Mesenchymal stem cell (in vitro differentiated cells and primary cell): ENCODE measurements at regions not wholly inside any gene's neighbourhood (a gene's known extent, or its start where the extent isn't known, plus 50 kb on each side); places are given as distances from the start of the nearest gene placed in this dataset.
"Not testable (repeated sequence)": the region's sequence is repeated elsewhere in the genome, so short reads cannot be mapped to it uniquely, and the experiment has no call there.

Experiments used
- DNase-seq: peaks from one replicate; pipeline ENCODE4 v3.0.0-alpha.2; 2013
- H2AFZ ChIP-seq: one replicate; pipeline ENCODE4 v1.6.1; 2013; ENCODE audit warnings: low read depth, mild to moderate bottlenecking, control low read depth, inconsistent platforms, low read length, moderate library complexity
- H2AK5ac ChIP-seq: 2 replicates; pipeline ENCODE4 v1.6.1; 2013; ENCODE audit warnings: low read length, moderate library complexity, mild to moderate bottlenecking, inconsistent platforms; ENCODE audit not compliant: severe bottlenecking
- H2BK120ac ChIP-seq: one replicate; pipeline ENCODE4 v1.6.1; 2013; ENCODE audit warnings: low read depth, mild to moderate bottlenecking, inconsistent platforms, low read length, moderate library complexity
- H2BK12ac ChIP-seq, 2 experiments: one replicate each; pipeline ENCODE4 v1.6.1; 2013; ENCODE audit warnings: inconsistent platforms in 2 of 2, low read length in 2 of 2, mild to moderate bottlenecking in 2 of 2, moderate library complexity in 2 of 2, control low read depth in 1 of 2
- H2BK15ac ChIP-seq: one replicate; pipeline ENCODE4 v1.6.1; 2013; ENCODE audit warnings: mild to moderate bottlenecking, low read depth, inconsistent platforms; ENCODE audit not compliant: poor library complexity, severe bottlenecking
- H2BK5ac ChIP-seq: 2 replicates; pipeline ENCODE4 v1.6.1; 2013; ENCODE audit warnings: low read depth, mild to moderate bottlenecking, low read length, control low read depth, inconsistent platforms; ENCODE audit not compliant: poor library complexity, severe bottlenecking
- H3K14ac ChIP-seq, 2 experiments: one replicate each; pipeline ENCODE4 v1.6.1; 2013; ENCODE audit warnings: inconsistent platforms in 2 of 2, low read length in 2 of 2, control low read depth in 1 of 2, mild to moderate bottlenecking in 1 of 2, moderate library complexity in 1 of 2
- H3K18ac ChIP-seq, 2 experiments: one replicate each; pipeline ENCODE4 v1.6.1; 2013; ENCODE audit warnings: inconsistent platforms in 2 of 2, low read length in 2 of 2, control low read depth in 1 of 2, low read depth in 1 of 2, mild to moderate bottlenecking in 1 of 2
- H3K23ac ChIP-seq, 2 experiments: one replicate each; pipeline ENCODE4 v1.6.1; 2013; ENCODE audit warnings: inconsistent platforms in 2 of 2, low read length in 2 of 2, mild to moderate bottlenecking in 2 of 2, moderate library complexity in 2 of 2, control low read depth in 1 of 2
- H3K27ac ChIP-seq: 2 replicates; pipeline ENCODE4 v1.5.1; 2013; ENCODE audit warnings: mild to moderate bottlenecking, moderate library complexity, low read length, control low read depth, inconsistent platforms; ENCODE audit not compliant: poor library complexity, severe bottlenecking
- H3K27me3 ChIP-seq, 2 experiments: 2 replicates each; pipeline versions ENCODE4 v1.6.1 to v1.7.0; 2013; ENCODE audit warnings: low read length in 2 of 2, mild to moderate bottlenecking in 2 of 2, moderate library complexity in 2 of 2, control low read depth in 1 of 2, inconsistent platforms in 1 of 2; ENCODE audit not compliant: control insufficient read depth in 1 of 2, insufficient read depth in 1 of 2
- H3K36me3 ChIP-seq, 2 experiments: 2 replicates each; pipeline versions ENCODE4 v1.6.1 to v1.7.0; 2013; ENCODE audit warnings: low read length in 2 of 2, control low read depth in 1 of 2, inconsistent platforms in 1 of 2, low read depth in 1 of 2, mild to moderate bottlenecking in 1 of 2; ENCODE audit not compliant: insufficient read depth in 2 of 2, control insufficient read depth in 1 of 2
- H3K4ac ChIP-seq, 2 experiments: one replicate each; pipeline ENCODE4 v1.6.1; 2013; ENCODE audit warnings: inconsistent platforms in 2 of 2, low read length in 2 of 2, mild to moderate bottlenecking in 2 of 2, moderate library complexity in 2 of 2, control low read depth in 1 of 2, low read depth in 1 of 2
- H3K4me1 ChIP-seq: 2 replicates; pipeline ENCODE4 v1.6.1; 2013; ENCODE audit warnings: low read depth, low read length, control low read depth; ENCODE audit not compliant: control insufficient read depth, insufficient read depth
- H3K4me2 ChIP-seq: 2 replicates; pipeline ENCODE4 v1.6.1; 2013; ENCODE audit warnings: low read length, mild to moderate bottlenecking, inconsistent platforms; ENCODE audit not compliant: poor library complexity, severe bottlenecking
- H3K4me3 ChIP-seq, 2 experiments: 2 replicates each; pipeline versions ENCODE4 v1.5.1 to v1.7.0; 2013; ENCODE audit warnings: low read length in 2 of 2, mild to moderate bottlenecking in 2 of 2, control low read depth in 1 of 2, low read depth in 1 of 2; ENCODE audit not compliant: insufficient read depth in 1 of 2
- H3K79me1 ChIP-seq: replicated peaks from 2 replicates; pipeline ENCODE4 v1.6.1; 2013; ENCODE audit warnings: mild to moderate bottlenecking, control low read depth, low read length, inconsistent platforms; ENCODE audit not compliant: poor library complexity, severe bottlenecking
- H3K9ac ChIP-seq: 2 replicates; pipeline ENCODE4 v1.7.0; 2013; ENCODE audit warnings: mild to moderate bottlenecking, low read length, moderate library complexity
- H3K9me3 ChIP-seq: 2 replicates; pipeline ENCODE4 v1.7.0; 2013; ENCODE audit warnings: mild to moderate bottlenecking, low read length; ENCODE audit not compliant: control insufficient read depth
- H4K8ac ChIP-seq: one replicate; pipeline ENCODE4 v1.6.1; 2013; ENCODE audit warnings: inconsistent platforms, mild to moderate bottlenecking, low read length, moderate library complexity
- H4K91ac ChIP-seq: one replicate; pipeline ENCODE4 v1.6.1; 2013; ENCODE audit warnings: mild to moderate bottlenecking, low read length, inconsistent platforms
- WGBS: methylation state at CpG from one replicate; pipeline ENCODE4 v1.1.7; 2013; ENCODE audit warnings: mixed read lengths; 5-methylcytosine and 5-hydroxymethylcytosine counted together

GRCh38 chr1:143424491-143425032, 547.2 kb downstream of the FAM72C start:
- H2BK12ac ChIP-seq, H3K27me3 ChIP-seq, DNase-seq, H3K4ac ChIP-seq, H4K8ac ChIP-seq, H2BK15ac ChIP-seq, H2AFZ ChIP-seq, H3K9me3 ChIP-seq, H3K18ac ChIP-seq, H3K9ac ChIP-seq, H4K91ac ChIP-seq, H3K23ac ChIP-seq, H3K79me1 ChIP-seq, H2BK5ac ChIP-seq, H2BK120ac ChIP-seq, H3K4me1 ChIP-seq, H3K36me3 ChIP-seq, H3K14ac ChIP-seq, H2AK5ac ChIP-seq, H3K27ac ChIP-seq: not testable (repeated sequence)
- no CpG with 5 or more reads among the region's 35 CpGs for WGBS
- Histone ChIP-seq H3K4me3 (peak overlapping the region in 1 of 2 experiments; percentile 65), H3K4me2 (peak overlapping the region; percentile 61)

DNA sequence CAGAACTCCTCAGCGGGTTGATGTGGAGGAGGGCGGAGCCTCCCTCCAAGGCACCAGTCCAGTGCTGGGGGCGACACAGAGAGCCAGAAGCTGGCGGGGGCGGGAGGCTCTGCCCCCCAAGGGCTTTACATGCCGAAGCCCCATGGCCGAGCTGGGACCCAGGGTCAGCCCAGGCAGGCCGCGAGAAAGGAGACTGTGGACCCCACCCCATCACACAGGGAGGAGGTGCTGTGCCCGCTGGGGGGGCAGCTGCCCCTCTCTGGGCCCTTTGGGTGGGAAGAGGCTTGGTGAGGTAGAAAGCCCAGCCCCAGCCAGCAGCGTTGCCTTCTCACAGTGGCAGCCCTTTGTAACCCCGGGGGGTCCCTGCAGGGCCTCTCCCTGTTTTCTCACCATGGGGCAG, 548.0 kb downstream of the FAM72C start:
- H3K4me3 ChIP-seq: peak overlapping the region in 1 of 2 experiments; percentile 64
- not testable (repeated sequence) for DNase-seq, H2BK15ac ChIP-seq, H3K27ac ChIP-seq, H3K27me3 ChIP-seq, H2AK5ac ChIP-seq, H2BK120ac ChIP-seq, H3K9me3 ChIP-seq, H2BK12ac ChIP-seq, H4K91ac ChIP-seq, H3K4me1 ChIP-seq, H3K18ac ChIP-seq, H3K23ac ChIP-seq, H3K4ac ChIP-seq, H2BK5ac ChIP-seq, H3K79me1 ChIP-seq, H3K9ac ChIP-seq, H4K8ac ChIP-seq, H3K36me3 ChIP-seq, H3K14ac ChIP-seq, H2AFZ ChIP-seq
- WGBS: no CpG with 5 or more reads among the region's 12 CpGs
- H3K4me2 ChIP-seq: peak overlapping the region; percentile 53

DNA sequence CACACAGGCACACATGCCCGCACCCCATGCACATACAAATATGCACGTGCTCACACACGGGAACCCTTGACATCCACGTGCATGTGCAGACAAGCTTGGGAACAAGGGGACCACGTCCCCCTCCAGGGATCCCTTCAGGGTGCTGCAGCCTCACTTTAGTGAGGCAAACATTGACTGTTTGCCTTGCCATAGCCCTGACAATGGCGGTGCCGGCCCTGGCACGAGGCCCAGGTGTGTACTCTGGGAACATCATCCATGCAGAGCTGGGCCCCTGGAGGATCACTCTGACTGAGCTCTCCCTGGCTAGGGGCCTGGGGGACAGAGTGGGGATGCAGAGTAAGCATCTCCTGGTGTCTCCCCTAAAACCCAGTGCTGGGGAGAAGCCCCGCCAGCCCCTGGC, 550.5 kb downstream of the FAM72C start:
- DNase-seq, H2BK120ac ChIP-seq, H2AK5ac ChIP-seq, H3K4me2 ChIP-seq, H3K14ac ChIP-seq, H3K27ac ChIP-seq, H3K4me3 ChIP-seq, H3K27me3 ChIP-seq, H3K23ac ChIP-seq, H2BK5ac ChIP-seq, H3K4me1 ChIP-seq, H3K79me1 ChIP-seq, H3K9ac ChIP-seq, H2AFZ ChIP-seq, H2BK15ac ChIP-seq, H4K91ac ChIP-seq, H3K4ac ChIP-seq, H3K9me3 ChIP-seq, H3K18ac ChIP-seq, H2BK12ac ChIP-seq, H3K36me3 ChIP-seq, H4K8ac ChIP-seq: not testable (repeated sequence)
- no CpG with 5 or more reads among the region's 9 CpGs for WGBS
